ENCODE measurements at regions not wholly inside any gene's neighbourhood (a gene's known extent, or its start where the extent isn't known, plus 50 kb on each side); places are given as distances from the start of the nearest gene placed in this dataset.
"Not testable (repeated sequence)": the region's sequence is repeated elsewhere in the genome, so short reads cannot be mapped to it uniquely, and the experiment has no call there.

DNA sequence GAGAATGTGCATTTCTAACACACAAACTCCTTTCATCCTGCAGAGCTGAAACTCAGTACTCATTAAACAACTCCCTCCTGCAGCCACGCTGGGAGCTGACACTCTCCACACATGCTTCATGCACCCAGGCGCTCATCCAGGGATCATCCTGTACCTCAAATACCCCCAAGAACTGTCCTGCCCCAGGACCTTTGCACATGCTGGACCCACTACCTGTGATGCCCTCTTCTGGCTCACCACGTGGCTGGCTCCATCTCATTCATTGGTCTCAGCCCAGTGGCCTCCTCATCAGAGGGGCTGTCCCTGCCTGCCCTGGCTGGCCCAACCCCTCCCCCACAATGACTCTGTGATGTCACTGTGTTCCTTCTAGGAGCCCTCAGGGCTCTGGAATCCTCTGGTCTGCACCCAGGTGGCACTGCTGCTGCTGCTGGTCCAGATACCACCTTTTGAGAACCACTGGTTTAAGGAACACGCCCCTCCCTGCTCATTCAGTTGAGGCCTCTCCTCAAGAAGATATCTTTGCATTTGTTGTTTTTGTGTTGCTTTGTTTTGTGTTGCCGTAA, 160.9 kb upstream of the FOXF1 start:
- Mint-ChIP-seq H3K27ac (no peak overlapping the region), H3K27me3 (ENCODE audit: insufficient read depth) (peaks cover 28% of the 10 kb centered on the region), H3K4me3 (no peak overlapping the region), H3K4me1 (peaks cover 17% of the 10 kb centered on the region), H3K9me3 (no peaks in the 10 kb centered on the region), H3K36me3 (ENCODE audit: low read depth) (no peaks in the 10 kb centered on the region)
- no peak for DNase-seq
- peaks cover 4% of the 10 kb centered on the region for H3K27me3 ChIP-seq (ENCODE audit: control insufficient read depth, insufficient read depth, low read length, poor library complexity, severe bottlenecking)
- no peak overlapping the region for H3K27ac ChIP-seq (ENCODE audit: low read depth, low read length)
- TF ChIP-seq, protein P1, sequence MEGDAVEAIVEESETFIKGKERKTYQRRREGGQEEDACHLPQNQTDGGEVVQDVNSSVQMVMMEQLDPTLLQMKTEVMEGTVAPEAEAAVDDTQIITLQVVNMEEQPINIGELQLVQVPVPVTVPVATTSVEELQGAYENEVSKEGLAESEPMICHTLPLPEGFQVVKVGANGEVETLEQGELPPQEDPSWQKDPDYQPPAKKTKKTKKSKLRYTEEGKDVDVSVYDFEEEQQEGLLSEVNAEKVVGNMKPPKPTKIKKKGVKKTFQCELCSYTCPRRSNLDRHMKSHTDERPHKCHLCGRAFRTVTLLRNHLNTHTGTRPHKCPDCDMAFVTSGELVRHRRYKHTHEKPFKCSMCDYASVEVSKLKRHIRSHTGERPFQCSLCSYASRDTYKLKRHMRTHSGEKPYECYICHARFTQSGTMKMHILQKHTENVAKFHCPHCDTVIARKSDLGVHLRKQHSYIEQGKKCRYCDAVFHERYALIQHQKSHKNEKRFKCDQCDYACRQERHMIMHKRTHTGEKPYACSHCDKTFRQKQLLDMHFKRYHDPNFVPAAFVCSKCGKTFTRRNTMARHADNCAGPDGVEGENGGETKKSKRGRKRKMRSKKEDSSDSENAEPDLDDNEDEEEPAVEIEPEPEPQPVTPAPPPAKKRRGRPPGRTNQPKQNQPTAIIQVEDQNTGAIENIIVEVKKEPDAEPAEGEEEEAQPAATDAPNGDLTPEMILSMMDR (conservative IDR thresholded peaks at IDR 0.05) = no peak
- no peaks in the 10 kb centered on the region for H3K36me3 ChIP-seq (ENCODE audit: control insufficient read depth, insufficient read depth, low read length)
- no peaks in the 10 kb centered on the region for H3K4me1 ChIP-seq (ENCODE audit: control insufficient read depth, insufficient read depth, low read length)
- H3K9ac ChIP-seq (ENCODE audit: extremely low read depth, low read length, poor library complexity, severe bottlenecking) = no peak overlapping the region
- no peaks in the 10 kb centered on the region for H3K9me3 ChIP-seq (ENCODE audit: control insufficient read depth, low read length)
- no peak overlapping the region for H3K4me3 ChIP-seq (ENCODE audit: low read length)
- WGBS, 2 experiments (ENCODE audit: insufficient coverage in 1 of 2, insufficient read length in 1 of 2) = 85 to 86% methylated on average over 4 to 5 of the region's 5 CpGs

DNA sequence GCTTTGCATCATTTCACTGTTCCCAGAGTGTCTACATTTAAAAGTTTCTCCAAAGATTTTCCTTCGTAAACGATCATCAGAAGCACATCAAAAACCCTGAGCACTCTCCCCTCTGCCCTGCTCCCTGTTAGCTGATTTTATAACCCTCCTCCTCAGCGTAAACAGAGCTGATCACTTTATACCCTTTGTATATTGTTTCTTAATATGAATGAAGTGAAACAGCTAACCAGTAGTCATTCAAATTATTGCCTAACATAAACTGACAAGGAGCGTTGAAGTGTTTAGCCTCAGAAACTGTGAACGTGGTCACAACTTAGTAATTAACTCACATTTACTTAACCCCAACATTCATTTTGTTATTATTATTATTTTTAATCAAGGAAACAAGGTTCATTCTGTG, 160.0 kb upstream of the FOXF1 start:
- H3K9me3 Mint-ChIP-seq = peaks cover 1% of the 10 kb centered on the region
- H3K4me3 ChIP-seq (ENCODE audit: low read length) = no peak overlapping the region
- H3K4me1 Mint-ChIP-seq = peaks cover 11% of the 10 kb centered on the region
- H3K27me3 Mint-ChIP-seq (ENCODE audit: insufficient read depth) = peaks cover 28% of the 10 kb centered on the region
- no peak overlapping the region for H3K27ac ChIP-seq (ENCODE audit: low read depth, low read length)
- no peaks in the 10 kb centered on the region for H3K4me1 ChIP-seq (ENCODE audit: control insufficient read depth, insufficient read depth, low read length)
- H3K9ac ChIP-seq (ENCODE audit: extremely low read depth, low read length, poor library complexity, severe bottlenecking) = no peak overlapping the region
- 79 to 84% methylated on average over 2 to 5 of the region's 5 CpGs for WGBS, 2 experiments (ENCODE audit: insufficient coverage in 1 of 2, insufficient read length in 1 of 2)
- H3K36me3 Mint-ChIP-seq (ENCODE audit: low read depth) = no peaks in the 10 kb centered on the region
- no peak overlapping the region for H3K4me3 Mint-ChIP-seq
- no peaks in the 10 kb centered on the region for H3K36me3 ChIP-seq (ENCODE audit: control insufficient read depth, insufficient read depth, low read length)
- no peaks in the 10 kb centered on the region for H3K9me3 ChIP-seq (ENCODE audit: control insufficient read depth, low read length)
- H3K27ac Mint-ChIP-seq = no peak overlapping the region
- no peak for DNase-seq
- no peaks in the 10 kb centered on the region for H3K27me3 ChIP-seq (ENCODE audit: control insufficient read depth, insufficient read depth, low read length, poor library complexity, severe bottlenecking)
- TF ChIP-seq, protein P1 (conservative IDR thresholded peaks at IDR 0.05) = no peak

DNA sequence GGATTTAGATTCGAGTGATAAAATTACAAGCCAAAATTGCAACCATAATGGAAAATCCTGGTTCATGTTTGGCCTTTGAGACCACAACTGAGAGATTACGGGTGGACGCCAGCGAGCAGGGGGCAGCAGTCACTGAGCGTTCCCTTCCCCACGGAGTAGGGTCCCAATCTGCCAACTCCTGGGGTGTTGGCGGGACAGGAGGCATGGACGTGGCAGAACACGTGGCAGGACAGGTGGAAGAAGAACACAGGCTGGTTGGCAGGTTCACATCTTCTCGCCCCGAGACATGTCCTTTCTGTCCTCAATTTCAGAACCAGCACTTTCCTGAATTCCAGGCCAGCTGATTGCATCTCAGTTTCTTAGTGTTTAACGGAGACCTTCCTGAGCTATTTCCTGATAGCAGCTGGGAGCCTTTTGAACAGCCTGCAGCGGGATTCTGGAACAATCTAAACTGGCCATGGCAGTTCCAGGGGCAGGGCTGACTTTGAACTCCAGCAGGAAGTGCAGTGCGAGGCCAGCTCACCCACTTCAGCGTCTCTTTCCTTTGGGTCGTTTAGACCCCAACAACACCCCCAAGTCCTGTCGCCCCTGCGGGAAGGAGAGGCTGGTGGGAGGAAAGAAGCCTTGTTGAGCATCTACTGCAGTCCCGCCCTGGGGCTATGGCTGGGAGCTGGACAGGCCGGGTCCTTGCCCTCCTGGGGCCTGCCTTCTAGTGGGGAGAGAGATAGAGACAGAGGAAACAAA, 159.1 kb upstream of the FOXF1 start:
- Mint-ChIP-seq H3K36me3 (ENCODE audit: low read depth) (no peaks in the 10 kb centered on the region), H3K27me3 (ENCODE audit: insufficient read depth) (peaks cover 32% of the 10 kb centered on the region), H3K4me3 (no peak overlapping the region), H3K4me1 (peaks cover 8% of the 10 kb centered on the region), H3K27ac (no peak overlapping the region), H3K9me3 (peaks cover 9% of the 10 kb centered on the region)
- H3K27me3 ChIP-seq (ENCODE audit: control insufficient read depth, insufficient read depth, low read length, poor library complexity, severe bottlenecking) = no peaks in the 10 kb centered on the region
- TF ChIP-seq, protein P1 (conservative IDR thresholded peaks at IDR 0.05) = no peak
- no peak overlapping the region for H3K27ac ChIP-seq (ENCODE audit: low read depth, low read length)
- no peak overlapping the region for H3K9ac ChIP-seq (ENCODE audit: extremely low read depth, low read length, poor library complexity, severe bottlenecking)
- H3K4me3 ChIP-seq (ENCODE audit: low read length) = no peak overlapping the region
- peaks cover 7% of the 10 kb centered on the region for H3K9me3 ChIP-seq (ENCODE audit: control insufficient read depth, low read length)
- no peaks in the 10 kb centered on the region for H3K36me3 ChIP-seq (ENCODE audit: control insufficient read depth, insufficient read depth, low read length)
- DNase-seq = no peak
- no peaks in the 10 kb centered on the region for H3K4me1 ChIP-seq (ENCODE audit: control insufficient read depth, insufficient read depth, low read length)
- WGBS, 2 experiments (ENCODE audit: insufficient coverage in 1 of 2, insufficient read length in 1 of 2) = 89 to 94% methylated on average over 13 to 19 of the region's 20 CpGs

DNA sequence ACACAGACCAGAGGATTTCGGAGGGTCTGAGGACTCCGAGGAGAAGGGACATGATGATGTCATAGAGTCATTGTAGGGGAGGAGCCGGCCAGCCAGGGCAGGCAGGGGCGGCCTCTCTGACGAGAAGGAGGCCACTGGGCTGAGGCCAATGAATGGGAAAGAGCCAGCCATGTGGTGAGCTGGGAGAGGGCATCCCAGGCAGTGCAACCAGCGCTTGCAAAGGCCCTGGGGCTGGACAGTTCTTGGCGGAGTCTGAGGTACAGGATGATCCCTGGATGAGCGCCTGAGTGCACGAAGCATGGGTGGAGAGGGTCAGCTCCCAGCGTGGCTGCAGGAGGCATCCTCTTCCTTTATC, 158.6 kb upstream of the FOXF1 start:
- not testable (repeated sequence) for H3K4me1 ChIP-seq (ENCODE audit: control insufficient read depth, insufficient read depth, low read length); H3K4me1 Mint-ChIP-seq; H3K36me3 Mint-ChIP-seq (ENCODE audit: low read depth); H3K27ac ChIP-seq (ENCODE audit: low read depth, low read length); H3K27me3 ChIP-seq (ENCODE audit: control insufficient read depth, insufficient read depth, low read length, poor library complexity, severe bottlenecking); H3K4me3 ChIP-seq (ENCODE audit: low read length); H3K9me3 ChIP-seq (ENCODE audit: control insufficient read depth, low read length); DNase-seq; H3K27ac Mint-ChIP-seq; H3K9ac ChIP-seq (ENCODE audit: extremely low read depth, low read length, poor library complexity, severe bottlenecking); H3K4me3 Mint-ChIP-seq; H3K36me3 ChIP-seq (ENCODE audit: control insufficient read depth, insufficient read depth, low read length)
- H3K27me3 Mint-ChIP-seq (ENCODE audit: insufficient read depth) = peaks cover 32% of the 10 kb centered on the region
- H3K9me3 Mint-ChIP-seq = peaks cover 10% of the 10 kb centered on the region
- 77 to 91% methylated on average over 5 to 10 of the region's 10 CpGs for WGBS, 2 experiments (ENCODE audit: insufficient coverage in 1 of 2, insufficient read length in 1 of 2)

Data from endodermal cell (in vitro differentiated cells).